Mesenchymal stem cell (in vitro differentiated cells and primary cell): ENCODE measurements at regions not wholly inside any gene's neighbourhood (a gene's known extent, or its start where the extent isn't known, plus 50 kb on each side); places are given as distances from the start of the nearest gene placed in this dataset.
A peak's percentile ranks its signal among the peaks of the same experiment; 100 is the strongest.

Experiments
- DNase-seq: peaks from one replicate; pipeline ENCODE4 v3.0.0-alpha.2; 2013
- H2AFZ ChIP-seq: one replicate; pipeline ENCODE4 v1.6.1; 2013; ENCODE audit warnings: low read depth, mild to moderate bottlenecking, control low read depth, inconsistent platforms, low read length, moderate library complexity
- H2AK5ac ChIP-seq: 2 replicates; pipeline ENCODE4 v1.6.1; 2013; ENCODE audit warnings: low read length, moderate library complexity, mild to moderate bottlenecking, inconsistent platforms; ENCODE audit not compliant: severe bottlenecking
- H2BK120ac ChIP-seq: one replicate; pipeline ENCODE4 v1.6.1; 2013; ENCODE audit warnings: low read depth, mild to moderate bottlenecking, inconsistent platforms, low read length, moderate library complexity
- H2BK12ac ChIP-seq, 2 experiments: one replicate each; pipeline ENCODE4 v1.6.1; 2013; ENCODE audit warnings: inconsistent platforms in 2 of 2, low read length in 2 of 2, mild to moderate bottlenecking in 2 of 2, moderate library complexity in 2 of 2, control low read depth in 1 of 2
- H2BK15ac ChIP-seq: one replicate; pipeline ENCODE4 v1.6.1; 2013; ENCODE audit warnings: mild to moderate bottlenecking, low read depth, inconsistent platforms; ENCODE audit not compliant: poor library complexity, severe bottlenecking
- H2BK5ac ChIP-seq: 2 replicates; pipeline ENCODE4 v1.6.1; 2013; ENCODE audit warnings: low read depth, mild to moderate bottlenecking, low read length, control low read depth, inconsistent platforms; ENCODE audit not compliant: poor library complexity, severe bottlenecking
- H3K14ac ChIP-seq, 2 experiments: one replicate each; pipeline ENCODE4 v1.6.1; 2013; ENCODE audit warnings: inconsistent platforms in 2 of 2, low read length in 2 of 2, control low read depth in 1 of 2, mild to moderate bottlenecking in 1 of 2, moderate library complexity in 1 of 2
- H3K18ac ChIP-seq, 2 experiments: one replicate each; pipeline ENCODE4 v1.6.1; 2013; ENCODE audit warnings: inconsistent platforms in 2 of 2, low read length in 2 of 2, control low read depth in 1 of 2, low read depth in 1 of 2, mild to moderate bottlenecking in 1 of 2
- H3K23ac ChIP-seq, 2 experiments: one replicate each; pipeline ENCODE4 v1.6.1; 2013; ENCODE audit warnings: inconsistent platforms in 2 of 2, low read length in 2 of 2, mild to moderate bottlenecking in 2 of 2, moderate library complexity in 2 of 2, control low read depth in 1 of 2
- H3K27ac ChIP-seq: 2 replicates; pipeline ENCODE4 v1.5.1; 2013; ENCODE audit warnings: mild to moderate bottlenecking, moderate library complexity, low read length, control low read depth, inconsistent platforms; ENCODE audit not compliant: poor library complexity, severe bottlenecking
- H3K27me3 ChIP-seq, 2 experiments: 2 replicates each; pipeline versions ENCODE4 v1.6.1 to v1.7.0; 2013; ENCODE audit warnings: low read length in 2 of 2, mild to moderate bottlenecking in 2 of 2, moderate library complexity in 2 of 2, control low read depth in 1 of 2, inconsistent platforms in 1 of 2; ENCODE audit not compliant: control insufficient read depth in 1 of 2, insufficient read depth in 1 of 2
- H3K36me3 ChIP-seq, 2 experiments: 2 replicates each; pipeline versions ENCODE4 v1.6.1 to v1.7.0; 2013; ENCODE audit warnings: low read length in 2 of 2, control low read depth in 1 of 2, inconsistent platforms in 1 of 2, low read depth in 1 of 2, mild to moderate bottlenecking in 1 of 2; ENCODE audit not compliant: insufficient read depth in 2 of 2, control insufficient read depth in 1 of 2
- H3K4ac ChIP-seq, 2 experiments: one replicate each; pipeline ENCODE4 v1.6.1; 2013; ENCODE audit warnings: inconsistent platforms in 2 of 2, low read length in 2 of 2, mild to moderate bottlenecking in 2 of 2, moderate library complexity in 2 of 2, control low read depth in 1 of 2, low read depth in 1 of 2
- H3K4me1 ChIP-seq: 2 replicates; pipeline ENCODE4 v1.6.1; 2013; ENCODE audit warnings: low read depth, low read length, control low read depth; ENCODE audit not compliant: control insufficient read depth, insufficient read depth
- H3K4me2 ChIP-seq: 2 replicates; pipeline ENCODE4 v1.6.1; 2013; ENCODE audit warnings: low read length, mild to moderate bottlenecking, inconsistent platforms; ENCODE audit not compliant: poor library complexity, severe bottlenecking
- H3K4me3 ChIP-seq, 2 experiments: 2 replicates each; pipeline versions ENCODE4 v1.5.1 to v1.7.0; 2013; ENCODE audit warnings: low read length in 2 of 2, mild to moderate bottlenecking in 2 of 2, control low read depth in 1 of 2, low read depth in 1 of 2; ENCODE audit not compliant: insufficient read depth in 1 of 2
- H3K79me1 ChIP-seq: replicated peaks from 2 replicates; pipeline ENCODE4 v1.6.1; 2013; ENCODE audit warnings: mild to moderate bottlenecking, control low read depth, low read length, inconsistent platforms; ENCODE audit not compliant: poor library complexity, severe bottlenecking
- H3K9ac ChIP-seq: 2 replicates; pipeline ENCODE4 v1.7.0; 2013; ENCODE audit warnings: mild to moderate bottlenecking, low read length, moderate library complexity
- H3K9me3 ChIP-seq: 2 replicates; pipeline ENCODE4 v1.7.0; 2013; ENCODE audit warnings: mild to moderate bottlenecking, low read length; ENCODE audit not compliant: control insufficient read depth
- H4K8ac ChIP-seq: one replicate; pipeline ENCODE4 v1.6.1; 2013; ENCODE audit warnings: inconsistent platforms, mild to moderate bottlenecking, low read length, moderate library complexity
- H4K91ac ChIP-seq: one replicate; pipeline ENCODE4 v1.6.1; 2013; ENCODE audit warnings: mild to moderate bottlenecking, low read length, inconsistent platforms
- WGBS: methylation state at CpG from one replicate; pipeline ENCODE4 v1.1.7; 2013; ENCODE audit warnings: mixed read lengths; 5-methylcytosine and 5-hydroxymethylcytosine counted together

DNA sequence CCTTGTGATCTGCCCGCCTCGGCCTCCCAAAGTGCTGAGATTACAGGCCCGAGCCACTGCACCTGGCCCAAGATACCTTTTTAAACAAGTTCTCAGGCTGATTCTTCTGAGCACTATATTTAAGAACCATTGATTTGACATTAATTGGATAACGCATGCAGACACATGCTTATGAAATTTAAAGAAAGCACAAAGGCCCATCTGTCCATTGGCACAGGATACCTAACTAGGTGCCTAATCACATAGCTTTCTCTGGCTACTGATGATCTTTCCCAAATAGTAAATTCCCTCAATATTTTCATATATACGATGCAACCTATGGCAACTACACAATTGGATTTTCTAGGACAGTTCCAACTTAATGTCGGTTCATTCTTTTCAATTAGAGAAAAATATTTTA, 62.5 kb upstream of the STAM2 start:
- H3K9me3 ChIP-seq, result peaks cover 4% of the 10 kb centered on the region
- no peak overlapping the region for H3K14ac ChIP-seq
- no peaks in the 10 kb centered on the region for H3K79me1 ChIP-seq
- WGBS, result 94% methylated on average over 5 of the region's 6 CpGs
- no peak overlapping the region for H2BK12ac ChIP-seq
- no peak overlapping the region for H3K4me2 ChIP-seq
- no peak overlapping the region for H3K27ac ChIP-seq
- H2AK5ac ChIP-seq, result no peak overlapping the region
- no peak overlapping the region for H2BK5ac ChIP-seq
- H3K4ac ChIP-seq, result no peak overlapping the region
- H2BK15ac ChIP-seq, result no peak overlapping the region
- no peak overlapping the region for H3K9ac ChIP-seq
- no peak overlapping the region for H3K4me3 ChIP-seq
- H2AFZ ChIP-seq, result no peak overlapping the region
- DNase-seq, result no peak
- no peaks in the 10 kb centered on the region for H3K36me3 ChIP-seq
- no peaks in the 10 kb centered on the region for H3K27me3 ChIP-seq
- no peaks in the 10 kb centered on the region for H3K4me1 ChIP-seq
- H3K23ac ChIP-seq, result no peak overlapping the region
- H2BK120ac ChIP-seq, result no peak overlapping the region
- H3K18ac ChIP-seq, result no peak overlapping the region
- H4K8ac ChIP-seq, result no peak overlapping the region
- no peak overlapping the region for H4K91ac ChIP-seq

- no peak overlapping the region for H3K4me3 ChIP-seq
- DNase-seq, result peak; percentile 76
- no peak overlapping the region for H3K9ac ChIP-seq
- no peaks in the 10 kb centered on the region for H3K4me1 ChIP-seq
- H3K14ac ChIP-seq, result no peak overlapping the region
- no peaks in the 10 kb centered on the region for H3K79me1 ChIP-seq
- no peak overlapping the region for H2BK12ac ChIP-seq
- H3K9me3 ChIP-seq, result peaks cover 4% of the 10 kb centered on the region
- H3K23ac ChIP-seq, result no peak overlapping the region
- no peaks in the 10 kb centered on the region for H3K27me3 ChIP-seq
- H2BK15ac ChIP-seq, result no peak overlapping the region
- no peak overlapping the region for H4K8ac ChIP-seq
- H2AK5ac ChIP-seq, result no peak overlapping the region
- H2BK120ac ChIP-seq, result no peak overlapping the region
- 100% methylated on average over 2 of the region's 2 CpGs for WGBS
- H3K36me3 ChIP-seq, result no peaks in the 10 kb centered on the region
- H3K18ac ChIP-seq, result no peak overlapping the region
- no peak overlapping the region for H2BK5ac ChIP-seq
- no peak overlapping the region for H3K4me2 ChIP-seq
- H4K91ac ChIP-seq, result no peak overlapping the region
- no peak overlapping the region for H3K4ac ChIP-seq
- H2AFZ ChIP-seq, result no peak overlapping the region
- H3K27ac ChIP-seq, result no peak overlapping the region
Observed at GRCh38 chr2:152240559-152241231, 65.1 kb upstream of the STAM2 start.

GRCh38 chr2:152241948-152242729, 66.6 kb upstream of the STAM2 start:
- no peak for DNase-seq
- H3K27ac ChIP-seq, result no peak overlapping the region
- no peak overlapping the region for H3K14ac ChIP-seq
- H3K79me1 ChIP-seq, result no peaks in the 10 kb centered on the region
- no peak overlapping the region for H3K4me2 ChIP-seq
- no peak overlapping the region for H3K4me3 ChIP-seq
- H2BK5ac ChIP-seq, result no peak overlapping the region
- H3K9ac ChIP-seq, result no peak overlapping the region
- H2AK5ac ChIP-seq, result no peak overlapping the region
- H3K18ac ChIP-seq, result no peak overlapping the region
- H3K27me3 ChIP-seq, result no peaks in the 10 kb centered on the region
- H4K8ac ChIP-seq, result no peak overlapping the region
- H3K23ac ChIP-seq, result no peak overlapping the region
- WGBS, result 94% methylated on average over 1 of the region's 4 CpGs
- no peak overlapping the region for H2BK12ac ChIP-seq
- no peak overlapping the region for H2AFZ ChIP-seq
- no peak overlapping the region for H2BK120ac ChIP-seq
- no peak overlapping the region for H2BK15ac ChIP-seq
- H3K9me3 ChIP-seq, result peaks cover 4% of the 10 kb centered on the region
- no peak overlapping the region for H4K91ac ChIP-seq
- no peaks in the 10 kb centered on the region for H3K4me1 ChIP-seq
- no peaks in the 10 kb centered on the region for H3K36me3 ChIP-seq
- no peak overlapping the region for H3K4ac ChIP-seq

- no peak overlapping the region for H3K9ac ChIP-seq
- H3K9me3 ChIP-seq, result peaks cover 4% of the 10 kb centered on the region
- no peaks in the 10 kb centered on the region for H3K27me3 ChIP-seq
- H2BK120ac ChIP-seq, result no peak overlapping the region
- H3K4me3 ChIP-seq, result no peak overlapping the region
- no peak overlapping the region for H2BK15ac ChIP-seq
- no peaks in the 10 kb centered on the region for H3K36me3 ChIP-seq
- no peak overlapping the region for H3K27ac ChIP-seq
- no peak overlapping the region for H3K4ac ChIP-seq
- no peak overlapping the region for H2BK5ac ChIP-seq
- no peak overlapping the region for H4K8ac ChIP-seq
- no peak overlapping the region for H3K18ac ChIP-seq
- H4K91ac ChIP-seq, result peak overlapping the region; percentile 43
- H3K4me2 ChIP-seq, result no peak overlapping the region
- H2BK12ac ChIP-seq, result no peak overlapping the region
- no peak overlapping the region for H2AFZ ChIP-seq
- no peak overlapping the region for H2AK5ac ChIP-seq
- no peak for DNase-seq
- no peaks in the 10 kb centered on the region for H3K79me1 ChIP-seq
- H3K23ac ChIP-seq, result no peak overlapping the region
- no peaks in the 10 kb centered on the region for H3K4me1 ChIP-seq
- H3K14ac ChIP-seq, result no peak overlapping the region
- 91% methylated on average over 2 of the region's 3 CpGs for WGBS
Observed at GRCh38 chr2:152242787-152243472, 67.4 kb upstream of the STAM2 start.
